Keratinocyte (primary cell): ENCODE measurements at regions not wholly inside any gene's neighbourhood (a gene's known extent, or its start where the extent isn't known, plus 50 kb on each side); places are given as distances from the start of the nearest gene placed in this dataset.

Experiments used
- CTCF ChIP-seq, 3 experiments: IDR thresholded peaks in 1 of 3; conservative IDR thresholded peaks in 1 of 3; optimal IDR thresholded peaks in 1 of 3; 2 replicates in 2 of 3; 3 replicates in 1 of 3; pipeline versions ENCODE3 to v1.5.1; 2011; ENCODE audit warnings: low read length in 3 of 3, mild to moderate bottlenecking in 3 of 3, moderate library complexity in 2 of 3, control low read depth in 1 of 3, inconsistent platforms in 1 of 3; ENCODE audit not compliant: insufficient read depth in 2 of 3; ENCODE audit errors: extremely low read depth in 1 of 3
- EZH2 ChIP-seq: IDR thresholded peaks from one replicate; pipeline ENCODE4 v1.6.1; 2012; ENCODE audit warnings: inconsistent platforms, mild to moderate bottlenecking, low read length, moderate library complexity

GRCh38 chr10:30208330-30208729 is 140.7 kb downstream of the MTPAP start:
- TF ChIP-seq CTCF (optimal IDR thresholded peaks at IDR 0.05 in 1 of 3, IDR thresholded peaks at IDR 0.05 in 1 of 3, conservative IDR thresholded peaks at IDR 0.05 in 1 of 3; ENCODE audit: extremely low read depth in 1 of 3, insufficient read depth in 2 of 3, low read length in 3 of 3): no peak
- TF ChIP-seq EZH2: no peak
